ENCODE measurements at regions not wholly inside any gene's neighbourhood (a gene's known extent, or its start where the extent isn't known, plus 50 kb on each side); places are given as distances from the start of the nearest gene placed in this dataset.

DNA sequence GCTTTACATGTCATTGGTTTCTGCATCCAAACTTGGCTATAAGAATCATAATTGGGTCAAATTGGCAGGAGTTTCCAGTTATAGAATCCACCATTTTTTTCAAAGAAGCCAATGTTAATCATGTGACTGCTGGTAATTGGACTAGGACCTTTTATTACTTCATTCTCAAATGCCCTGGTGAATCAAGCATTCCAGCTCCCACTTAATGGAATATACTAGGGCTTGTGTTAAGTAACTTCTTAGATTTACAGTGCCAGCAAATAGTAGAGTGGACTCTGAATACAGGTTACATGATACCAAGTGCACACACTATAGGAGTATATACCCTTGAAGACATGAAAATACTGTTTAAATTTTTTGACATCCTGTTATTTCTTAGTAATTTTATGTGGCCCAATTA, 96.7 kb downstream of the NUDT12 start:
- DNase-seq (ENCODE audit: extremely low read depth in 1 of 11, low read depth in 9 of 11, low spot score in 4 of 11) = no peak

DNA sequence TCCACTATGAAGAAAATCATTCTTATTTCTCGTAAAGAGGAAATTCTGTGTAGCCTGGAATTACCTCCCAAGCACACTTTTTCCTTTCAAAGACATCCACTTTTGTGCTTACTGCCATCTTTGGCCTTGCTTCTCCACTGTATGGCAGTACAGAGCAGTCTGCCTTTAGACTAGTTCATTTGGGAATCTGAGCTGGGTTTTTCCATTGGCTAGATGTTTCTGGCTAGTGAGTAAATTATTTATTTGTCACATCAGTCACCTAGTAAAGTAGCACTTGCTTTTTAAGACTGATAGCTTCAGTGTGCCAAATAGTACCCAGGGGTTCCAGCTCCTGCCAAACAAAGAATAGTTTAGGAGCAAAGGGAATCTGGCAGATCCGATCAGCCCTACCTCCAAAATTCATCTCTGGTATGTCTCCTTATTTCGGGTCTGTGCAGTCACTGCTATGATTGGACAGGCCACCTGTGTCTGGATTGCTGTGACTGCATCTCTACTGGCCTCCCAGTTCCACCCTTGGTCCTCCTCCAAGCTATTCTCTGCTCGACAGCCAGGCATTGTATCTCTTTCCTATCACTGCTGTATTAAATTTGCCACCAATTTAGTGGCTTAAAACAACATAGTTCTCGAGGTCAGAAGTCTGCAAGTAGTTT, 97.6 kb downstream of the NUDT12 start:
- DNase-seq (ENCODE audit: extremely low read depth in 1 of 11, low read depth in 9 of 11, low spot score in 4 of 11) = no peak

GRCh38 chr5:103463261-103463660, 99.3 kb downstream of the NUDT12 start:
- DNase-seq (ENCODE audit: extremely low read depth in 1 of 11, low read depth in 9 of 11, low spot score in 4 of 11) = no peak

DNA sequence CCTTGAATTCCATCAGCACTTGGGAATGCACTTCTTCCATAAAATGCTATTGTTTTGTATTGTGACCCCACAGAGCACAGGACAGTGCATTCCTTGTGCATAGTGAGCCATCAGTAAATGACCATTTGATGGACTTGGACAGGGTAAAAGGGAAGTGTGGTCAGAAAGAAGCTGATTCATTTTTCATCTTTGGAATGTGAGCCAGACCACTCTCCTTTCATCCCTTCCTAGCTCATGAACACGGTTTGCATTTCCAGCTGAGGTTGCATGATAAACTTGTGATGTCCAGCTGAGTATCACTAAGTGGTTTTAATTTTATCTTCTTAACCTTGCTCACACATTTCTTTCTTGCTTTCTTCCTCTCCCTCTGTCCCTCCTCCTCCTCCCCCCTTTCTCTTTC, 101.3 kb downstream of the NUDT12 start:
- DNase-seq (ENCODE audit: extremely low read depth in 1 of 11, low read depth in 9 of 11, low spot score in 4 of 11) = no peak

DNA sequence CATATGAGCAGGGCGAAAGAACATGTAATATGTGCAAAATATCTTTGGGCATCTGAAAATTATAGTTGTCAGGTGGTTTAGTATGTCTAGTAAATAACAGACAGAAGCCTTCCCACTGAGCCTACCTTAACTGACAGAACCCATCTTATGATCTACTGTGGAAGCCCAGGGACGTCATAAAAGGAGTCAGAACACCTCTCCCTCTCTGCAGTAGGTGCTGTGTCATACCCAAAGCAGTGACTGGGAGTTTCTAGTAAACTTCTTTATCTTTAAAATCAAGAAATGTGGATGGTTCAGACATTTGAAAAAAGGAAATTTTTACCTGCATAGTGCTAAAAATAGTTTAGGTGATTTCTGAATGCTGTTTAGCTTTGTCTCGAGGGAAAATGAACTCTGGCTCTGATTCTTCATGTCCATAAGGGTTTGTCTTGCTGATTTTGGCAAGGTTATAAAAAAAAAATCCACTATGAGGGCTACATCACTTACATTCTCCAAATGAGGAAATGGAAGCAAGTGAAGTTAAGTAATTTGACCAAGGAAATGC, 104.0 kb downstream of the NUDT12 start:
- no peak for DNase-seq (ENCODE audit: extremely low read depth in 1 of 11, low read depth in 9 of 11, low spot score in 4 of 11)

DNA sequence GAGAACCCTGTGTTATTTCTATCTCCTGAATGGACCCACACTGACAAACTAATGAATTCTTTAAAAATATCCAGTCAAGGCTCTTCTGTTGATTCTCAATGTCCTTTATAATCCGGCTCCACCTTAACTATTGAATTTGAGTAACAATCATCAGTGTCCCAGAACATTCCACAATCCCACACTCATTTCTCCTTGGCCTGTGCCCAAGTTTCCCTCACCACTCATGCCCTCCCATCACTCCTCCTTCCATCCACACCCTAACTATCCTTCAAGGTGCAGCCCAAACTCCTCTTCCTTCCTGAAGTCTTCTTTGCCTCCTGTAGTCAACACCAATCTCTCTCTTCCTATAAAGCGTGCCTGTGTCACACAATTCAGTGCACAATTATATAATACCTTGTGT, 106.1 kb downstream of the NUDT12 start:
- no peak for DNase-seq (ENCODE audit: extremely low read depth in 1 of 11, low read depth in 9 of 11, low spot score in 4 of 11)

- no peak for DNase-seq (ENCODE audit: extremely low read depth in 1 of 11, low read depth in 9 of 11, low spot score in 4 of 11)
These were observed 106.8 kb downstream of the NUDT12 start for GRCh38 chr5:103455796-103456195.

GRCh38 chr5:103454770-103455169, 107.8 kb downstream of the NUDT12 start:
- peak in 1 of 11 donors; percentile 5 for DNase-seq (ENCODE audit: extremely low read depth in 1 of 11, low read depth in 9 of 11, low spot score in 4 of 11)

DNA sequence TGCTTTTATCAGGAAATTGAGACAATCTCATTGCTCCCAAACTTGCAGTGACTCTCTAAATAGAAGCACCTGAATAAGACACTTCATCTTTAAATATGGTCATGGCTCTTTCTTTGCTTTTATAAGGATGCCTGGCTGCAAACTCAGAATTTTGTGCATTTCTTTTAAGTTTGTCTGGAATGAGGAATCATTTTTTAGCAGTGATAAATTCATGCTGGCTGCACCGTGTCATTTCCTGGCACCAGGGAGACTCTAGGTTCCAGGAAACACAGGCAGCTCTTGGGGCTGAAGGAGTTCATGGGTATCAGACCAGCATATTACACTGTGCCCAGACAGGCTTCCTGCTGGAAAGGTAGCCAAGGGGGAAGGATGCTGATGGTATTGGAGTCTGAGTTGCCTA, 109.9 kb downstream of the NUDT12 start:
- no peak for DNase-seq (ENCODE audit: extremely low read depth in 1 of 11, low read depth in 9 of 11, low spot score in 4 of 11)

- no peak for DNase-seq (ENCODE audit: extremely low read depth in 1 of 11, low read depth in 9 of 11, low spot score in 4 of 11)
These were observed 110.5 kb downstream of the NUDT12 start for GRCh38 chr5:103452089-103452488.

GRCh38 chr5:103451261-103451660, 111.3 kb downstream of the NUDT12 start:
- no peak for DNase-seq (ENCODE audit: extremely low read depth in 1 of 11, low read depth in 9 of 11, low spot score in 4 of 11)

DNA sequence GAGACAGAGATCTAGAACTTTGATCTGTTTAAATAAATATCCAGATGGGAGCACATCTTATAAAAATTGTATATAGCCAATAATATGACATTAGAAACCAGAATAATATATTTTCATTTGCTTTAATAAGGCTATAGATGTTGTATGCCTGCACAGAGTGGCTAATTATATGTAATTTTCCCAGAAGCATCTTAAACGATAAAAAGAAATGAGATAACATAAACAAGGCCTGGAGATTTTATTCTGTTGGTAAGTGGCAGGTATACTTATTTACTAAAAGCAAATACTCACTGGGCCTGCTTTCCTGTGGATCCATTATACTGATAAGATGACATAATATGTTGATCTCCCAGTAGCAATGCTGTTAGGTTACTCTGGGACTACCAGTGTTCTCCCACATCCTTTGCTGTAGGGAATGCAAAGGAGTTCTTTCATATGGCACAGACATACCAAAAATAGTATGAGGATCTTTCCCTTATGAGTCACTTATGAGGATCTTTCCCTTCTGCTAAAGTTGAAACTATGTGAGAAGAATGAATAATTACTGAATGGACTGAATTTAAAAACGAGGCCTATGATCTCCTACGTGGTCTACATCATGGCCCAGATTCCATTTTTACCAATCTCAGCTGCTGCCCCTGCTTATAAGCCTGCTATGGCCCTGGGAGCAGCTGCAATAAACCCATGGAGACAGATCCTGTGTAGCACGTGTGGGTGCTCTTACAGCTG, 112.1 kb downstream of the NUDT12 start:
- no peak for DNase-seq (ENCODE audit: extremely low read depth in 1 of 11, low read depth in 9 of 11, low spot score in 4 of 11)

DNA sequence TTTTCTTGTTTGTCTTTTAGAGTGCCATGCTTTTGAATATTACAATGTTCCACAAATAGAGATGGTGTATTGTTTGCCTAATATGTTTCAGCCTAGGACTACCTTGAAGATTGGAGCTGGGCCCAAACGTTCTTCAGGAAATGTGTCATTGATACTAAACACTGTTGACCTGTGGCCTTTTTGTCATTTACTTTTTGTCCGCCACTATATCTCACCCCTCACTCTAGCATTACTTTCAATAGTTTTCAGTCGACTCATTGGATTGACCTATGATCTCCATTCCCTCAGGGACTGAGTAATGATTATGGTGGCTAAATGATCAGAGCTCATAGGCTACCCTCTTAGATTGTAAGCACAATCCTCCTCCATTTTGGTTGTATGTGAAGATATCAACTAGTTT, 115.8 kb downstream of the NUDT12 start:
- no peak for DNase-seq (ENCODE audit: extremely low read depth in 1 of 11, low read depth in 9 of 11, low spot score in 4 of 11)

DNA sequence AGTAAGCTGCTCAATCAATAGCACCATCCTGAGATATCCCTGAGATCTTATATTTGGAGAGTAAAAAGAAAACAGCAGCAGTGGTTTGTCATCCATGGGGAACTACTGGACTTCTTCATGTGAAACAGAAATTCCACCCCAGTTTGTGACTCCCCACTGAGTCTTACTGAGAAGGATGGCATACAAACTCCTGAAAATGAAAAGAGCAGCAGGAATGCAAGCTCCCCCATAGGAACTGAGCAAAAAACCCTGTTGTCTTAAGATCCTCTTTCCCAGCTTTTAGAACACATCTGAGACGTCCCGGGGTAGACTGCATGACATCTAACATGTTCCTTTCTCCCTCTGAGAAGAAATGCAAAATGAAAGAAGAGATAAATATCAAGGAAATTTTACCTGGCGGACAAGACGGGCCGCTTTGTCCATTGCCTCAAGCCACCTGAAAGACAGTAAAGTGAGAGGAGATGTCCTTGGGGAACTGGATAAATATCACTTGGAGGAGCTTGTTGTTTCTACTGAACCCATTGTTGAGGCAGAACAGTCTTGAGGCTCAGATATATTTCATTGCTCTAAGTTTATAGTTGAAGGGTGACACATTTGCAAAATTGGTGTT, 117.1 kb downstream of the NUDT12 start:
- DNase-seq (ENCODE audit: extremely low read depth in 1 of 11, low read depth in 9 of 11, low spot score in 4 of 11) = no peak

- DNase-seq (ENCODE audit: extremely low read depth in 1 of 11, low read depth in 9 of 11, low spot score in 4 of 11) = no peak
These were observed 118.1 kb downstream of the NUDT12 start for GRCh38 chr5:103444333-103445038.

- no peak for DNase-seq (ENCODE audit: extremely low read depth in 1 of 11, low read depth in 9 of 11, low spot score in 4 of 11)
These were observed 119.8 kb downstream of the NUDT12 start for GRCh38 chr5:103442750-103443149.

GRCh38 chr5:103441523-103441922, 121.1 kb downstream of the NUDT12 start:
- DNase-seq (ENCODE audit: extremely low read depth in 1 of 11, low read depth in 9 of 11, low spot score in 4 of 11) = no peak

DNA sequence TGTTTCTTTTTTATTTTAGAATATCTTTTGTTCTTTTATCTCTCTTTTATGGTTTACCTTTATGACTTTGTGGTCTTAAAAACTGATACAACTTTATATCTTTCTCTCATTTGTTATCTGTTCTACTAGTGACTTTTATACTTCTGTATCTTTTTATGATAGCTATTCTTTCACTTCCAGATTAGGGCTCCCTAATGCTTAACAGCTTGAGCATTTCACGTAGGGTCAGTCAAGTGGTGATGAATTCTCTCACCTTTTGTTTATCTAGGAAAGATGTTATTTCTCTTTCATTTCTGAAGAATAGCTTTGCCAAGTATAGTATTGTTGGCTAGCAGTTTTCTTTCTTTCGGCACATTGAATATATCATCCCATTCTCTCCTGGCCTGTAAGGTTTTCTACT, 123.6 kb downstream of the NUDT12 start:
- DNase-seq (ENCODE audit: extremely low read depth in 1 of 11, low read depth in 9 of 11, low spot score in 4 of 11) = no peak

GRCh38 chr5:103436656-103437055, 125.9 kb downstream of the NUDT12 start:
- DNase-seq (ENCODE audit: extremely low read depth in 1 of 11, low read depth in 9 of 11, low spot score in 4 of 11) = no peak

DNA sequence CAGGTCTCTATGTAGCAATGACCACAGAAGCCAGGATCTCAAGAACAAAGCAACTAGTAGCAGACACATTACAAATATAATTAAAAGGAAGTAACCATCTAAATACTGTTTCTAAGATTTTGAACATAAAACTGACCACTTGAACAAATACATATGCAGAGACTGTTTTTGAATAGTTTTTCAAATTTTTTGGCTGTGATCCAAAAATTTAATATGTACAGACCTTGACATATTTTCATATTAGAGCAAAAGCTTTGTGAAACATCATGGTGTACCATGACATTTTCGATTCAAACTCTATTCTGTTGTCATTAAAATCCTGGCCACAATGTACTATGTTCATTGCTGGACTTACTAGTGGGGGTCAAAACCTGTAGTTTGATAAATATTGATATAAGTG, 126.5 kb downstream of the NUDT12 start:
- no peak for DNase-seq (ENCODE audit: extremely low read depth in 1 of 11, low read depth in 9 of 11, low spot score in 4 of 11)
